Stimulated activated naive CD8-positive, alpha-beta T cell treated with anti-CD3 and anti-CD28 coated beads, Interleukin-15, Interleukin-2, amounts not matched to agents 100 U/mL and 50 U/mL, for 24 hours (primary cell): ENCODE measurements at regions not wholly inside any gene's neighbourhood (a gene's known extent, or its start where the extent isn't known, plus 50 kb on each side); places are given as distances from the start of the nearest gene placed in this dataset.

ENCODE experiments used
- ATAC-seq: fragments of 150-1000 bp; cut with Tn5 transposase; one replicate; pipeline ENCODE4 v1.10.0; 2021
- DNase-seq: peaks from one replicate; pipeline ENCODE4 v3.0.0; 2021

- no peak for DNase-seq
- no peak for ATAC-seq
These were observed 60.9 kb upstream of the CLMP start for GRCh38 chr11:123255909-123256308.

- ATAC-seq: no peak
- DNase-seq: no peak
These were observed 59.3 kb upstream of the CLMP start for GRCh38 chr11:123254357-123254756.

GRCh38 chr11:123253911-123254310 lies 58.9 kb upstream of the CLMP start:
- no peak for DNase-seq
- ATAC-seq: no peak

GRCh38 chr11:123253223-123253622 lies 58.2 kb upstream of the CLMP start:
- DNase-seq: no peak
- no peak for ATAC-seq

- DNase-seq (no peak), ATAC-seq (no peak)
These were observed 56.8 kb upstream of the CLMP start for GRCh38 chr11:123251657-123252344.

- DNase-seq (no peak), ATAC-seq (no peak)
These were observed 56.0 kb upstream of the CLMP start for GRCh38 chr11:123250892-123251656.

- ATAC-seq (no peak), DNase-seq (no peak)
These were observed 54.3 kb upstream of the CLMP start for GRCh38 chr11:123249354-123249753.

- DNase-seq: no peak
- no peak for ATAC-seq
These were observed 52.8 kb upstream of the CLMP start for GRCh38 chr11:123247813-123248379.

- ATAC-seq (no peak), DNase-seq (no peak)
These were observed 52.4 kb upstream of the CLMP start for GRCh38 chr11:123247496-123247799.

GRCh38 chr11:123246749-123247495 lies 51.9 kb upstream of the CLMP start:
- DNase-seq (peak; percentile 87), ATAC-seq (peak; percentile 61)

GRCh38 chr11:123245567-123245966 lies 50.5 kb upstream of the CLMP start:
- no peak for DNase-seq

More at GRCh38 chr11:123245567-123245966, 50.5 kb upstream of the CLMP start:
- no peak for ATAC-seq
